CD4-positive, alpha-beta T cell (primary cell): ENCODE measurements at regions not wholly inside any gene's neighbourhood (a gene's known extent, or its start where the extent isn't known, plus 50 kb on each side); places are given as distances from the start of the nearest gene placed in this dataset.
A peak's percentile ranks its signal among the peaks of the same experiment; 100 is the strongest.

Source experiments
- ATAC-seq: fragments of 200-7000 bp; cut with Tn5 transposase; one replicate; pipeline ENCODE4 v1.10.0; 2022; ENCODE audit warnings: mild to moderate bottlenecking; ENCODE audit not compliant: poor library complexity
- CTCF ChIA-PET: fragments of 350-600 bp; sonication (Branson Sonifier 250); formaldehyde crosslinking; loops from one replicate; lab custom pipeline; 2021; ENCODE audit warnings: antibody characterized with exemption, inconsistent platforms; lab: Charles Lee
- POLR2A ChIA-PET: fragments of 350-600 bp; sonication (Branson Sonifier 250); formaldehyde crosslinking; loops from one replicate; lab custom pipeline; 2021; ENCODE audit warnings: antibody characterized with exemption, inconsistent platforms; lab: Charles Lee
- DNase-seq, 14 experiments: peaks; one replicate each; pipeline ENCODE4 v3.0.0-alpha.2; 2013 to 2020; ENCODE audit warnings: mixed read lengths in 2 of 14
- H3K27ac ChIP-seq, 2 donors: one replicate each; pipeline versions ENCODE4 v1.5.1 to v1.7.0; 2013; ENCODE audit warnings: low read length in 2 of 2, low read depth in 1 of 2, mild to moderate bottlenecking in 1 of 2
- H3K27me3 ChIP-seq, 2 experiments: 1 replicate in 1 of 2; 2 replicates in 1 of 2; pipeline versions ENCODE4 v1.6.1 to v1.7.0; 2013; ENCODE audit warnings: low read length in 2 of 2, control low read depth in 1 of 2, mild to moderate bottlenecking in 1 of 2, moderate library complexity in 1 of 2; ENCODE audit not compliant: insufficient read depth in 2 of 2, control insufficient read depth in 1 of 2
- H3K36me3 ChIP-seq: one replicate; pipeline ENCODE4 v1.6.1; 2013; ENCODE audit warnings: low read length, control low read depth; ENCODE audit not compliant: insufficient read depth
- H3K4me1 ChIP-seq: one replicate; pipeline ENCODE4 v1.6.1; 2013; ENCODE audit warnings: low read length, control low read depth; ENCODE audit not compliant: insufficient read depth
- H3K4me3 ChIP-seq: one replicate; pipeline ENCODE4 v1.5.1; 2013; ENCODE audit warnings: mild to moderate bottlenecking, low read length, moderate library complexity
- H3K9me3 ChIP-seq, 2 experiments: 1 replicate in 1 of 2; 2 replicates in 1 of 2; pipeline versions ENCODE4 v1.6.1 to v1.7.0; 2013; ENCODE audit warnings: low read length in 2 of 2, mild to moderate bottlenecking in 2 of 2, control low read depth in 1 of 2, moderate library complexity in 1 of 2; ENCODE audit not compliant: control insufficient read depth in 1 of 2, insufficient read depth in 1 of 2
- H3K27ac Mint-ChIP-seq: one replicate; pipeline ENCODE4 v1.8.0; 2020; ENCODE audit warnings: mixed read lengths
- H3K27me3 Mint-ChIP-seq: one replicate; pipeline ENCODE4 v1.8.0; 2021; ENCODE audit warnings: mixed read lengths
- H3K36me3 Mint-ChIP-seq: one replicate; pipeline ENCODE4 v1.8.0; 2021; ENCODE audit warnings: low read depth, mixed read lengths
- H3K4me1 Mint-ChIP-seq: one replicate; pipeline ENCODE4 v1.8.0; 2021; ENCODE audit warnings: low read depth, mixed read lengths
- H3K4me3 Mint-ChIP-seq: one replicate; pipeline ENCODE4 v1.8.0; 2020; ENCODE audit warnings: mild to moderate bottlenecking, mixed read lengths
- H3K9me3 Mint-ChIP-seq: one replicate; pipeline ENCODE4 v1.8.0; 2020; ENCODE audit warnings: mixed read lengths
- CTCF ChIP-seq: fragments of 200-600 bp; IDR thresholded peaks from one replicate; pipeline ENCODE4 v1.8.0; 2022; ENCODE audit warnings: antibody characterized with exemption, mild to moderate bottlenecking
- intact Hi-C, 2 experiments: fragments of 100-400 bp; cut with DNase I in 1 of 2; cut with micrococcal nuclease in 1 of 2; formaldehyde crosslinking; loops; one replicate each; pipeline versions ENCODE4 v1.15.1 to v1.9.0; 2023 to 2025; cut with DNase I, micrococcal nuclease

- Histone ChIP-seq H3K27ac (no peak overlapping the region), H3K4me3 (no peak overlapping the region), H3K4me1 (no peaks in the 10 kb centered on the region), H3K27me3 (no peaks in the 10 kb centered on the region), H3K36me3 (no peaks in the 10 kb centered on the region), H3K9me3 (peaks cover 0 to 100% of the 10 kb centered on the region in 2 experiments)
- Mint-ChIP-seq H3K27me3 (no peaks in the 10 kb centered on the region), H3K27ac (no peak overlapping the region), H3K9me3 (no peaks in the 10 kb centered on the region), H3K4me3 (no peak overlapping the region), H3K4me1 (no peaks in the 10 kb centered on the region), H3K36me3 (no peaks in the 10 kb centered on the region)
- DNase-seq (no peak), ATAC-seq (no peak)
- ChIA-PET POLR2A (no interaction called here), CTCF (no interaction called here)
- intact Hi-C loops = no loop called here
- TF ChIP-seq CTCF = no peak
These were observed 159.9 kb upstream of the ALG10B start for GRCh38 chr12:38156497-38157245.

DNA sequence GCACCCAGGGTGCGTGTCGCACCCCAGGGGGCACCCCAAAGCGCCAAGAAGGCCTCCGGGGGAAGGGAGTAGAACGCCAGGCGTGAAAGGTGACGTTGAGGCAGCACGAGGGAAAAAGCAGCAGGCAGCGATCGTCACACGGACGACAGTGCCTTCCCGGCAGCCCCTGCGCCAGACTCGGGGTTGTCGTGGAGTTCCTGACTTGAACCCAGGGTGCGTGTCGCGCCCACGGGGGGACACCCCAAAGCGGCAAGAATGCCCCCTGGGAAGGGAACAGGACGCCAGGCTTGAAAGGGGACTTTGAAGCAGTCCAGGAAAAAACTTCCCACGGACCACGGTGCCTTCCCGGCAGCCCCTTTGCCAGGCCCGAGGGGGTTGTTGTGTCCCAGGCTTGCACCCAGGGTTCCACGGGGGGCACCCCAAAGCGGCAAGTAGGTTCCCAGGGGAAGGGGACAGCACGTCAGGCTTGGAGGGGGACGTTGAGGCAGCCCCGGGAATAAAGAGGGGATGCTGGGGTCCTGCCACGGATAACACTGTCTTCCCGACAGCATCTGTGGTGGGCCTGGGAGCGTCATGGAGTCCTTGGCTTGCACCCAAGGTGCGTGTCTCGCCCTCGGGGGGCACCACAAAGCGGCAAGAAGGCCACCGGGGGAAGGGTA, 159.2 kb upstream of the ALG10B start:
- intact Hi-C loops = no loop called here
- no peak for TF ChIP-seq CTCF
- Histone ChIP-seq H3K36me3 (no peaks in the 10 kb centered on the region), H3K4me1 (no peaks in the 10 kb centered on the region), H3K9me3 (peaks cover 0 to 100% of the 10 kb centered on the region in 2 experiments), H3K4me3 (no peak overlapping the region), H3K27ac (no peak overlapping the region), H3K27me3 (no peaks in the 10 kb centered on the region)
- ATAC-seq (no peak), DNase-seq (peak in 1 of 14 experiments; percentile 9)
- ChIA-PET CTCF (no interaction called here), POLR2A (no interaction called here)
- Mint-ChIP-seq H3K4me3 (no peak overlapping the region), H3K9me3 (peaks cover 3% of the 10 kb centered on the region), H3K27me3 (no peaks in the 10 kb centered on the region), H3K4me1 (no peaks in the 10 kb centered on the region), H3K36me3 (no peaks in the 10 kb centered on the region), H3K27ac (no peak overlapping the region)

GRCh38 chr12:38157933-38158401, 158.6 kb upstream of the ALG10B start:
- H3K4me1 ChIP-seq = no peaks in the 10 kb centered on the region
- no peaks in the 10 kb centered on the region for H3K36me3 Mint-ChIP-seq
- peaks cover 4% of the 10 kb centered on the region for H3K9me3 Mint-ChIP-seq
- intact Hi-C loops = no loop called here
- no peaks in the 10 kb centered on the region for H3K36me3 ChIP-seq
- DNase-seq = no peak
- H3K4me1 Mint-ChIP-seq = no peaks in the 10 kb centered on the region
- H3K27ac ChIP-seq = no peak overlapping the region
- H3K9me3 ChIP-seq = peaks cover 0 to 100% of the 10 kb centered on the region in 2 experiments
- ATAC-seq = no peak
- H3K4me3 ChIP-seq = no peak overlapping the region
- H3K27ac Mint-ChIP-seq = no peak overlapping the region
- TF ChIP-seq CTCF = no peak
- H3K4me3 Mint-ChIP-seq = no peak overlapping the region
- no peaks in the 10 kb centered on the region for H3K27me3 ChIP-seq
- ChIA-PET CTCF (no interaction called here), POLR2A (no interaction called here)
- no peaks in the 10 kb centered on the region for H3K27me3 Mint-ChIP-seq
